GM12891 (cell line): ENCODE measurements at regions not wholly inside any gene's neighbourhood (a gene's known extent, or its start where the extent isn't known, plus 50 kb on each side); places are given as distances from the start of the nearest gene placed in this dataset.

Experiments
- POLR2A ChIP-seq: IDR thresholded peaks from 2 replicates; pipeline ENCODE4 v1.6.1; 2011; ENCODE audit warnings: low read depth, low read length, control low read depth
- POLR2AphosphoS5 ChIP-seq: IDR thresholded peaks from 2 replicates; pipeline ENCODE4 v1.6.1; 2011; ENCODE audit warnings: low read depth, low read length, control low read depth
- TAF1 ChIP-seq: IDR thresholded peaks from 2 replicates; pipeline ENCODE4 v1.6.1; 2011; ENCODE audit warnings: low read depth, low read length, control low read depth

DNA sequence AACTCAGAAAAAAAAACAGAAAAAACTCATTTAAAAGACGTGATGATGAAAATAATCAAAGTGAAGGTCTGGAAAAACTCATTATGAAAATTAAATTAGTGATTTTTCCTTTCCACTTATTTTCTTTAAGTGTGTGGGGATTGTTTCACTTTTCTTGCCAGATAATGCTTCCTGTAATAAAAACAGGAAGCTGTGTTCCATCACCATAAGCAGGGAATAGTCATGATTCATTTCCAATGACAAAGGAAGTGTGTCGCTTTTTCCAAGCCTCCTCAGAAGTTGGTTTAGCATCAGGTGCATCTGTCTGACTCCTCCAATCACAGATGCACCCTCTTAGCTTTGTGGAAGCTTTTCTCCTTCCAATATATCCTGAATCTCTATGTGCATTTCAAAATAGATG, 2068.7 kb downstream of the MAT2B start:
- TF ChIP-seq TAF1 = no peak
- TF ChIP-seq POLR2AphosphoS5 = no peak
- TF ChIP-seq POLR2A = no peak
